ENCODE measurements at regions not wholly inside any gene's neighbourhood (a gene's known extent, or its start where the extent isn't known, plus 50 kb on each side); places are given as distances from the start of the nearest gene placed in this dataset.

DNA sequence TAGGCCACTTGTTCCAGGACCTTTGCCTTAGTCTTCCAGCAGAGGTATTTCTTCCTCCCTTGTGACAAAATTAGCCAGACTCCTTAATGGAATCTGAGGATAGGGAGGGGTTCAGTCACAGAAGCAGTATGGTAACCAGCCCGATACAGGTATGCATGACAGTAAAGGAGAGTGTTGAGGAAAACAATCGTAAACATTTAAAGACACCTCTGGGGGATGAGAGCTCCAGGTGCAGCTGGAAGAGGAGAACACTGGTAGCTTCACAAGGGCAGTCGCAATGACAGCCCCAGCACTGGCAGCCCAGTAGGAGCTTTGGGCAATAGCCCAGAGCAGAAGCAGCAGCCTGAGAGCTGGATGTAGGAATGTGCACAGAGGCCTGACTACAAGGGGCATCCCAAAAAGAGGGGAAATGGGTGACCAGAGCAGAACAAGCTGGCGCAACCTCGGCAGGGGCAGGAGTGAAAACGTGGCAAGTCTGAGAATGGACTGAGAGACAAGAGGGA lies 344.9 kb upstream of the JAG1 start:
- no peak for TF ChIP-seq POLR2A (IDR thresholded peaks at IDR 0.05)
- TF ChIP-seq, protein P1, sequence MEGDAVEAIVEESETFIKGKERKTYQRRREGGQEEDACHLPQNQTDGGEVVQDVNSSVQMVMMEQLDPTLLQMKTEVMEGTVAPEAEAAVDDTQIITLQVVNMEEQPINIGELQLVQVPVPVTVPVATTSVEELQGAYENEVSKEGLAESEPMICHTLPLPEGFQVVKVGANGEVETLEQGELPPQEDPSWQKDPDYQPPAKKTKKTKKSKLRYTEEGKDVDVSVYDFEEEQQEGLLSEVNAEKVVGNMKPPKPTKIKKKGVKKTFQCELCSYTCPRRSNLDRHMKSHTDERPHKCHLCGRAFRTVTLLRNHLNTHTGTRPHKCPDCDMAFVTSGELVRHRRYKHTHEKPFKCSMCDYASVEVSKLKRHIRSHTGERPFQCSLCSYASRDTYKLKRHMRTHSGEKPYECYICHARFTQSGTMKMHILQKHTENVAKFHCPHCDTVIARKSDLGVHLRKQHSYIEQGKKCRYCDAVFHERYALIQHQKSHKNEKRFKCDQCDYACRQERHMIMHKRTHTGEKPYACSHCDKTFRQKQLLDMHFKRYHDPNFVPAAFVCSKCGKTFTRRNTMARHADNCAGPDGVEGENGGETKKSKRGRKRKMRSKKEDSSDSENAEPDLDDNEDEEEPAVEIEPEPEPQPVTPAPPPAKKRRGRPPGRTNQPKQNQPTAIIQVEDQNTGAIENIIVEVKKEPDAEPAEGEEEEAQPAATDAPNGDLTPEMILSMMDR (IDR thresholded peaks at IDR 0.05) = no peak

Data from uterus (tissue), 2 donors.